Neural progenitor cell (in vitro differentiated cells): ENCODE measurements at regions not wholly inside any gene's neighbourhood (a gene's known extent, or its start where the extent isn't known, plus 50 kb on each side); places are given as distances from the start of the nearest gene placed in this dataset.

ENCODE experiments used
- CTCF ChIP-seq: fragments of 200-600 bp; sonication (generic); IDR thresholded peaks from 2 replicates; pipeline ENCODE4 v1.5.1; 2017; ENCODE audit warnings: antibody characterized with exemption, mild to moderate bottlenecking
- EZH2 ChIP-seq: fragments of 200-600 bp; sonication (generic); IDR thresholded peaks from 2 replicates; pipeline ENCODE4 v1.6.1; 2017; ENCODE audit warnings: antibody characterized with exemption, mild to moderate bottlenecking, moderate library complexity

DNA sequence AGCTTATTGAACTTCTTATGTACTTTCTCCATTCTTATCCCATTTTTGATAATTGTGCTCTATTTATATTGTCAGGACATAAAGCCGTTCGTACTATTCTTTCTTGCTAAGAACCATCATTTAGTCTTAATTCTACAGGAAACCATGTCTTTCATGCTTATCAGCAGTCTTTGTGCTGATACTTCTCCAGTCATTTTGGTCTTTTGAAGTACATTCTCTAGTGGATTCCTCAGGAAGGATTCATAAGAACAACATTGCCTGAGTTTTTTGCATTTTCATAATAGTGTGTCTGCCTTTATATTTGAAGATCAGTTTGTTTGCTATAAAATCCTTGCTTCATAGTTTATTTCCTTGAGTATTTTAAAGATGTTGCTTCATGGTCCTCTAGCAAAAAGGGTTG lies 126.6 kb upstream of the NEO1 start:
- TF ChIP-seq CTCF: no peak
- no peak for TF ChIP-seq EZH2
